H1 (cell line): ENCODE measurements at regions not wholly inside any gene's neighbourhood (a gene's known extent, or its start where the extent isn't known, plus 50 kb on each side); places are given as distances from the start of the nearest gene placed in this dataset.
A peak's percentile ranks its signal among the peaks of the same experiment; 100 is the strongest.

Experiments
- CTCF ChIP-seq, 3 experiments: IDR thresholded peaks; 1 replicate in 2 of 3; 2 replicates in 1 of 3; pipeline versions ENCODE4 v1.5.1 to v1.6.1; 2011; ENCODE audit warnings: low read length in 3 of 3, mild to moderate bottlenecking in 3 of 3, inconsistent platforms in 2 of 3, low read depth in 1 of 3, moderate library complexity in 1 of 3; ENCODE audit not compliant: insufficient read depth in 1 of 3; ENCODE audit errors: control extremely low read depth in 1 of 3
- GTF2F1 ChIP-seq: IDR thresholded peaks from 2 replicates; pipeline ENCODE4 v1.6.1; 2012; ENCODE audit warnings: low read depth, low read length, improper control_type of control experiment, borderline replicate concordance
- POLR2A ChIP-seq, 2 experiments: IDR thresholded peaks; 1 replicate in 1 of 2; 2 replicates in 1 of 2; pipeline ENCODE4 v1.6.1; 2011; ENCODE audit warnings: low read depth in 2 of 2, low read length in 2 of 2, mild to moderate bottlenecking in 2 of 2; ENCODE audit errors: control extremely low read depth in 1 of 2
- RBBP5 ChIP-seq: IDR thresholded peaks from 2 replicates; pipeline ENCODE4 v1.7.1; 2012; ENCODE audit warnings: low read depth, mild to moderate bottlenecking, inconsistent platforms, low read length, moderate library complexity, borderline replicate concordance
- SUZ12 ChIP-seq: fragments of 200-600 bp; sonication (generic); IDR thresholded peaks from 2 replicates; pipeline ENCODE4 v1.6.1; 2012; ENCODE audit warnings: mild to moderate bottlenecking, inconsistent platforms, low read length, moderate library complexity, mixed read lengths

GRCh38 chr14:85447883-85448282, 82.1 kb upstream of the FLRT2 start:
- TF ChIP-seq CTCF (IDR thresholded peaks at IDR 0.05; ENCODE audit: control extremely low read depth in 1 of 3, insufficient read depth in 1 of 3, low read depth in 1 of 3, low read length in 3 of 3) (peak in 1 of 3 experiments; percentile 35; a peak in 1 of 4 replicates), GTF2F1 (no peak), SUZ12 (no peak), POLR2A (IDR thresholded peaks at IDR 0.05; ENCODE audit: control extremely low read depth in 1 of 2, low read depth in 2 of 2, low read length in 2 of 2) (no peak), RBBP5 (no peak)
